GM18498 (cell line): ENCODE measurements at regions not wholly inside any gene's neighbourhood (a gene's known extent, or its start where the extent isn't known, plus 50 kb on each side); places are given as distances from the start of the nearest gene placed in this dataset.

Source experiments
- ATAC-seq: cut with Tn5 transposase; IDR thresholded peaks from one replicate; pipeline ENCODE4 v1.9.1; 2021; ENCODE audit warnings: mild to moderate bottlenecking, moderate library complexity; ENCODE audit not compliant: unreplicated experiment

GRCh38 chr2:7937082-7937481 lies 744.8 kb upstream of the ID2 start:
- ATAC-seq = no peak

GRCh38 chr2:7940723-7941122 lies 741.1 kb upstream of the ID2 start:
- no peak for ATAC-seq

- no peak for ATAC-seq
Measured at GRCh38 chr2:7943446-7943845, 738.4 kb upstream of the ID2 start.

- no peak for ATAC-seq
Measured at GRCh38 chr2:7945026-7945425, 736.8 kb upstream of the ID2 start.

GRCh38 chr2:7950035-7950612 lies 731.7 kb upstream of the ID2 start:
- ATAC-seq = no peak

GRCh38 chr2:7951001-7951400 lies 730.9 kb upstream of the ID2 start:
- ATAC-seq = no peak

GRCh38 chr2:7951490-7951889 lies 730.4 kb upstream of the ID2 start:
- ATAC-seq = no peak

- ATAC-seq = no peak
Measured at GRCh38 chr2:7952046-7952745, 729.7 kb upstream of the ID2 start.

GRCh38 chr2:7953195-7953594 lies 728.7 kb upstream of the ID2 start:
- ATAC-seq = no peak

- no peak for ATAC-seq
Measured at GRCh38 chr2:7954234-7954633, 727.6 kb upstream of the ID2 start.

- ATAC-seq = no peak
Measured at GRCh38 chr2:7956126-7956689, 725.6 kb upstream of the ID2 start.

GRCh38 chr2:7961550-7961949 lies 720.3 kb upstream of the ID2 start:
- no peak for ATAC-seq

GRCh38 chr2:7962161-7962560 lies 719.7 kb upstream of the ID2 start:
- ATAC-seq = no peak

- no peak for ATAC-seq
Measured at GRCh38 chr2:7963787-7964186, 718.1 kb upstream of the ID2 start.

GRCh38 chr2:7966032-7966431 lies 715.8 kb upstream of the ID2 start:
- ATAC-seq = no peak

- ATAC-seq = no peak
Measured at GRCh38 chr2:7967707-7968405, 714.0 kb upstream of the ID2 start.

- no peak for ATAC-seq
Measured at GRCh38 chr2:7969756-7970515, 711.9 kb upstream of the ID2 start.

GRCh38 chr2:7971248-7971647 lies 710.6 kb upstream of the ID2 start:
- no peak for ATAC-seq

- ATAC-seq = no peak
Measured at GRCh38 chr2:7971841-7972240, 710.0 kb upstream of the ID2 start.

- ATAC-seq = no peak
Measured at GRCh38 chr2:7972670-7973069, 709.2 kb upstream of the ID2 start.

- no peak for ATAC-seq
Measured at GRCh38 chr2:7973801-7974480, 707.9 kb upstream of the ID2 start.
